ENCODE measurements at regions not wholly inside any gene's neighbourhood (a gene's known extent, or its start where the extent isn't known, plus 50 kb on each side); places are given as distances from the start of the nearest gene placed in this dataset.
"Not testable (repeated sequence)": the region's sequence is repeated elsewhere in the genome, so short reads cannot be mapped to it uniquely, and the experiment has no call there.

- no peak for DNase-seq
These were observed 50.4 kb upstream of the FMOD start for GRCh38 chr1:203401199-203401877.

GRCh38 chr1:203402152-203402551 lies 51.2 kb upstream of the FMOD start:
- no peak for DNase-seq

- peak; percentile 87 for DNase-seq
These were observed 51.9 kb upstream of the FMOD start for GRCh38 chr1:203402629-203403337.

GRCh38 chr1:203403586-203403985 lies 52.7 kb upstream of the FMOD start:
- no peak for DNase-seq

- no peak for DNase-seq
These were observed 53.6 kb upstream of the FMOD start for GRCh38 chr1:203404546-203404945.

- DNase-seq, result no peak
These were observed 54.9 kb upstream of the FMOD start for GRCh38 chr1:203405703-203406438.

GRCh38 chr1:203406446-203407045 lies 55.6 kb upstream of the FMOD start:
- DNase-seq, result peak; percentile 23

- no peak for DNase-seq
These were observed 56.4 kb upstream of the FMOD start for GRCh38 chr1:203407296-203407695.

- DNase-seq, result peak; percentile 85
These were observed 57.9 kb upstream of the FMOD start for GRCh38 chr1:203408486-203409481.

GRCh38 chr1:203410182-203410900 lies 59.4 kb upstream of the FMOD start:
- no peak for DNase-seq

- DNase-seq, result not testable (repeated sequence)
These were observed 60.5 kb upstream of the FMOD start for GRCh38 chr1:203411431-203411830.

GRCh38 chr1:203419558-203419957 lies 56.0 kb upstream of the PRELP start:
- DNase-seq, result no peak

GRCh38 chr1:203420263-203420662 lies 55.3 kb upstream of the PRELP start:
- DNase-seq, result no peak

GRCh38 chr1:203421246-203421645 lies 54.4 kb upstream of the PRELP start:
- no peak for DNase-seq

GRCh38 chr1:203422116-203422515 lies 53.5 kb upstream of the PRELP start:
- no peak for DNase-seq

- peak; percentile 26 for DNase-seq
These were observed 53.0 kb upstream of the PRELP start for GRCh38 chr1:203422656-203423055.

- DNase-seq, result no peak
These were observed 51.3 kb upstream of the PRELP start for GRCh38 chr1:203424285-203424684.

GRCh38 chr1:203424861-203425662 lies 50.5 kb upstream of the PRELP start:
- no peak for DNase-seq

- DNase-seq, result no peak
These were observed 50.0 kb upstream of the PRELP start for GRCh38 chr1:203425663-203425975.

All from fibroblast of skin of scalp (primary cell).